HG03558 (cell line): ENCODE measurements at regions not wholly inside any gene's neighbourhood (a gene's known extent, or its start where the extent isn't known, plus 50 kb on each side); places are given as distances from the start of the nearest gene placed in this dataset.

Source experiments
- ATAC-seq: cut with Tn5 transposase; IDR thresholded peaks from one replicate; pipeline ENCODE4 v1.9.1; 2021; ENCODE audit warnings: moderate number of reproducible peaks; ENCODE audit not compliant: unreplicated experiment; ENCODE audit errors: extremely low read depth

DNA sequence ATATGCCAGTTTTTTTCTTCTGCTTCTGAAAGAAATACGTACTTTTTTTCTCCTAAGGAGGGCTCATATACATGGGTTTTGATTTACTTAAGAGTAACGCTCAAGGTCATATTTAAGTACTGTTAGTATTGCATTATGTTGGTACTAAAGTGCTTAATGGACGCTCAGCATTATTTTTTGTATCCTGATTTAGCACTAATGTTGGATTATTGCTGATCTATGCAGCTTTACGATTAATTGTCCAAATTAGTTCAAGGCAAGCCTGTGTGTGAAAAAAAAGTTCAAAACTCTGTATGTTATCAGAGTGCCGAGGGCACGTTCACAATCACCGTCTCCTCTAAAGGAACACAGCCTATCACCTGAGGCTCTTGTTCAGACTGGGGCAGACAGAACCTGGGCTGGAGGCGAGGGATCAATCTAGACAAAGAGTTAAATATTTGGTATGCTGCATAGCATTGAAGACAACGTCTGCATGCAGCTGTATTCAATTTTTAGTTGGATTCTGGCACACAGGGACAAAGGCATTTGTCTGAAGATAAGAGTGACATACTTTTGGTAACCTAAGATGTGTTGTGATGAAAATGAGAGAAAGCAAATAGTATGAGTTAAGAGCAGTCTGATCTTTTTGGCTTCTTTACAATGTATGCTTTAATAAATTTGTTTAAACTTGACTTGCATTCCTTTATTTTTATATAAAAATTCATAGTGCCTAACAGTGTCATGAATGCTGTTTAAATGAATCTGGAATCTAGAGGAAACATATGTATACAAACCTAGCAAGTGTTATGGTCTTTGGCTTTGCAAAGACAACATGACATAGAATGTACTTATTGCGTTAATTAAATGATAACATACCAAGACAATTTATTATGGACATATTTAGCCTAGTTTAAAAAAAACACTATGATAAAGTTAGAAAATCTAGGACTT lies 341.2 kb downstream of the SAMD5 start:
- ATAC-seq, result no peak

DNA sequence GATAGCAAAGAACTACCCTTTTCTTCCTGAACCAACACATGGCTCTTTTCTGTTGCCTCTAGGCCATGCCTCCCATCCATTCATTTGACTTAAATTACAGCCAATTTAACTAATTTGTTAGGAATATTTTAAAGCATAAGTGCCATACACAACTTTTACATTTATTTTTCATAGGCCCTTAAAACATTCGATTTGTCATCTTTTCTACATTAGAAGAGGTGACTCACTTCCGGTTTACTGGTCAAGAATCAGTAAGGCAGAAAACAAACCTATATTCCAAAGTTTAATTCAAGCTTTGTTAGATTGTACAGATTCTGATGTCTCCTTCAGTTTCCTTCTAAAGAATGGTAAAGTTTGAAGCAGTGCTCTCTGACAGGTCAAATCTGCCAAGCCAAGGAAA lies 344.3 kb downstream of the SAMD5 start:
- no peak for ATAC-seq

GRCh38 chr6:147853574-147853973 lies 345.1 kb downstream of the SAMD5 start:
- ATAC-seq, result no peak

DNA sequence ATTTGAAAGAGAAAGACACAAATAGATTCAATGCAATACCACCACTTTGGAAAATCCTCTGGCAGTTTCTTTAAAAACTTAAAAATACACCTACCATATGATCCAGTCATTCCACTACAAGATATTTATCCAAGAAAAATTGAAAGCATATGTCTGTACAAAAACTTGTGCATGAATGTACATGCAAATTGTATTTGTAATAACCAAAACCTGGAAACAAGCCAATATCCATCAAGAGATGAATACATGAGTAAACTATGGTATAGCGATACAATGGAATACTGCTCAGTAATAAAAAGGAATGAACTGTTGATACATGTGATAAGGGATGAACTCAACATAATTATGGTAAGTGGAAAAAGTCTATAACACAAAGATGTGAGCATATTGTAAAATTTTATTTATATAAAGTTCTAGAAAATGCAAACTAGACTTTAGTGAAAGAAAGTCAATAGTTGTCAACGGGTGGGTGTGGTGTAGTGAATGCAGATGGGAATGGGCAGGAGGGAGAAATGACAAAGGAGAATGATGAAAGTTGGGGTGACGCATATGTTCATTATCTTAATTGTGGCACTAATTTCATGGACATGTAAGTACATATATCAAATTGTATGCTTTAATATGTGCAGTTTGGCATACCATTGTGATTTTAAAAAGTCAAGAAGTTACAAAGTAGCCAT lies 347.5 kb downstream of the SAMD5 start:
- no peak for ATAC-seq

DNA sequence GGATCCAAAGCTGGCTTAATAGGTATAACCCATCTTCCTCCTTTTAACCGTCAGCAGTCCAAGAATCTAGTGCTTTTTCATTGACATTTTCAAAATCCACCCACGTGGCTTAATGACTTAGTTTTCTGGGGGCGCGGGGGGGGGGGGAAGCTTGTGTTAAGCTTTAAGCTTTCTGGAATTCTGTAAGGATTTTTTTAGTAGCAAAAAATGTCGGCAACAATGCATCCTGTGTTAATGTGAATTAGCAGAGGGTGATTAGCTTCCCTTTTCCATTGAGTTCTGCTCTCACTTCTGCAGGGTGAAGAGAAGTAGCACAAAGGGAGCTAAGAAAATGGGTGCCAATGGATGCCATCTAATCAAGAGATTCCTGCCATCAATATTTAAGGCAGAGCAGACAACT lies 348.2 kb downstream of the SAMD5 start:
- ATAC-seq, result no peak

DNA sequence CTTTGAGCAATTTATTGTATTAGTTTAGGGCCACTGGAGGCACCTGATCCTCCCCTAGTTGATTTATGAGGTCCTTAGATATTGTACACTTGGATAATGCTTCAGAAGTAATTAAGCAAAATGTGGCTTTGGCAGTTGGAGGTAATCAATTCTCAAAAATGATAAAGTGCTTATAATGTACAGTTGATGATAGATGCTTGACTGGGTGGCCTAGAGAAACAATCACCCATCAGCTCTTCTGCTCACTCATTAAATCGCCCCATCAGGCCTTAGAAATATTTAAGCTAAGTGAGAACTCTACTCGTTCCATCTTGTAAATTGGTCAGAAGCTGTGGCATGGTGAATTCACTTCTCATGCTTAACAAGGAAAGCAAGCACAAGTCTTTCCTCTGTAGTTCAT lies 349.9 kb downstream of the SAMD5 start:
- no peak for ATAC-seq

DNA sequence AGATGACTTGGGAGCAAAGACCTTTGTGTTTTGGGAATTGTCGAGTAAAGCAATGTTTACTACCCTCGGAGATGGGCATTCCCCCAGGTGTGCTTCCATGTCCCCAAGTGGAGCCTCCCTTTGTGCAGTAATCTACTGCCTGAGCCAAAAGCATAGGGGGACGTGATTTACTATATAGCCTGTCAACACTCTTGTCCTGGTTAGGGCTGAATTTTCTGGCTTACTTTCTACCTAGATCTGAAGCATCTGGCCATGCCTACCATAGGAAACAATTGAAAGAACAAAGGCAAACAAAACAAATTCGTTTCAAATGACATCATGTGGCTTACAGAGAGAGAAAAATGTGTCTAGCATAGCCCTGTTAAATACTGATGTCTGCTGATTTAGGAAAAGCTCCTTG lies 350.6 kb downstream of the SAMD5 start:
- no peak for ATAC-seq

DNA sequence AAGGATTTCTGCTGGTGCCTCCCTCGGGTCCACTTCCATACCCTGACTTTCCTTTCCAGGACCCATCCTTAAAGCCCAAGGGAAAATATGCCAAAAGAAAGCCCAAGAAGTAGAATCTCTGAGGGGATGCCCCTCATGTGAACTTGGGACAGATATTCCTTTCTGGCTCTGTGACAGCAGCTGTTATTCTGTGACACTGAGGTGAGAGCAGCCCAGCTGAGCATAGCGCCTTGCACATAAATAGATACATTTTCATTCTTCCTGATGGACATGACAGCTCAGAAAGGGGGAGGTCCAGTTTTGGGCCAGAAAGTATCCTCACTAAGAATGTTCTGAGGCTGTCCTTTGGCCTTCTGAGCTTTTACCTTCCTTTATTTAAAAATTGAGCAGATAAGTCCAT lies 353.2 kb downstream of the SAMD5 start:
- no peak for ATAC-seq

DNA sequence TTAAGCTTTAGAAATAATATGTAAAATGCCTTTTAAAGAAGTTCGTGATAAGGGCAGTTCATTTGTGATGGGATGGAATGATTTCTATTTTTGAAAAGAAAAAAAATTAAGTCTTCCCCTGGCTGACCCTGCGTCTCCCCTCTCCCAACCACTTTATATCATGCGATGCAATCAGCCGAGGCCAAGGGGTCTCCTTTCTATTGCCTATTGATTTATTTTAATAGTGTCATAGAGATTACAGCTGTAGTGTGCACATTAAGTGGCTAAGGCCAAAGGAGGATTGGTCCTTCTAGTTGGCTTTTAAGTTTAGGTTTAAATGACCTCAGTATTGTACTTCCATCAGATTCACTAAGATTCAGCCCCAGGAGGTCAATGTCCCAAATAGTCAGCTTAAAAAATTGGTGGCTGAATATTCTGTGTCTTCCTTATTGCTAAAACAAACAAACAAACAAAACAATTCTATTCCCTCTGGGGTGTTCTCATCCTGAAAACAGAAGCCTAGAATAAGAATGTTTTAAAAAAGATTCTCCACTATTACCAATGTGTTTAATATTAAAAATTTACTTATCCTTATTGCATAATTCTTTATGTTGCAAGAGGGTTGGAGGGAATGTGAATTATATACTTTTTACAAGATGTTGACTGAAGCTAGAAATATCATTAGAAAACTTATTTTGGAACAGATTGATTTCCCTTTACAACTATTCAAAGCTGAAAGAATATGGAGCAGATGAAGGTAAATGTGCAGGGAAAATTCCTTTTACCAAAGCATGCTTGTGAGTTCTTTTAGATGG lies 359.1 kb downstream of the SAMD5 start:
- ATAC-seq, result no peak

DNA sequence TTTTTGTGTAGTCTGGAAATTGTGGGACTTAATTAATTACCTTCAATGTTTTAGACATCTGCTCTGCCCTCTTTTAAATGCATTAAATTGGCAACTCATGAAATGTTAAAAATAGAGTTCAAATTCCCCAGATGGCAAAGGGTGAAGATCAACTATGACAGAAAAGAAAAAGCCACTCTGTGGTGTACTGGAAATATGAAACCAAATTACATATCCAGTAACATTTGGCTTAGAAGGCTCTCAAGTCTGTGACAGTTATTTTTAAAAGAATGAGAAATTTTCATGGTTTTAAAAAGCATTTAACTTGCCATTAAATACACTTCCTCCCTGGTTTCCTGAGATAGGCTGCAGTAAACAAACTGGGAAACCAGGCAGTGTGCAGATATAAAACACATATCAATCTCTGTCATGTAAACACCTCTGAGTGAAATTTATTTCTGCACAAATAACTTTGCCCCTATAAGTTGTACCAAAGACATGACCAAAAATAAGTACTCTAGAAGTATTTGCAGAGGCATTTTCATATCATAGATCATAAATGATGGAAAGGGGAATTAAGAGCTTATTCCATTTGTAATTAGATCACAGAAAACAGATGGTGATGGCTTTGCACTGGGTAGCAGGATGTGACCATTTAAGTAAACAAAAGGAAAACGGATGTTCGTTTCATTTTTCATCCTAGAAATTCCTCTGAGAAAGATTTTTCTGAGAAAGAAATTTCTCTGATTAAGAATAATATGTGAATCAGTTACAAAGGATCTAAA lies 360.1 kb downstream of the SAMD5 start:
- ATAC-seq, result no peak

GRCh38 chr6:147869201-147869600 lies 360.7 kb downstream of the SAMD5 start:
- ATAC-seq, result no peak

DNA sequence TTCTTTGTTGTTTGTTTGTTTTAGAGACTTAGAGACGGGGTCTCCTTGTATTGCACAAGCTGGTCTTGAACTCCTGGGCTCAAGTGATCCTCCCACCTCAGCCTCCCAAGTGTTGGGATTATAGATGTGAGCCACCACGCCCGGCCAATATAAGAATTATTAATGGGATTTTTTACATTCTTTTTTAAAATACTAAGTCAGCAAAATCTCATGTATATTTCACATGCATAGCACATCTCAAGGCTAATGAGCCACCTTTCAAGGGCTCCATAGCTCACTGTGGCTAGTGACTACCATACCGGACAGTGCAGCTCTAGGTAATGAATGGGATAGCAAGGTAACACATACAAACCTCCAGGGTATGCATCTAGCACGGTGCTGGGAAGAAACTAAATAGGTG lies 361.4 kb downstream of the SAMD5 start:
- ATAC-seq, result no peak

DNA sequence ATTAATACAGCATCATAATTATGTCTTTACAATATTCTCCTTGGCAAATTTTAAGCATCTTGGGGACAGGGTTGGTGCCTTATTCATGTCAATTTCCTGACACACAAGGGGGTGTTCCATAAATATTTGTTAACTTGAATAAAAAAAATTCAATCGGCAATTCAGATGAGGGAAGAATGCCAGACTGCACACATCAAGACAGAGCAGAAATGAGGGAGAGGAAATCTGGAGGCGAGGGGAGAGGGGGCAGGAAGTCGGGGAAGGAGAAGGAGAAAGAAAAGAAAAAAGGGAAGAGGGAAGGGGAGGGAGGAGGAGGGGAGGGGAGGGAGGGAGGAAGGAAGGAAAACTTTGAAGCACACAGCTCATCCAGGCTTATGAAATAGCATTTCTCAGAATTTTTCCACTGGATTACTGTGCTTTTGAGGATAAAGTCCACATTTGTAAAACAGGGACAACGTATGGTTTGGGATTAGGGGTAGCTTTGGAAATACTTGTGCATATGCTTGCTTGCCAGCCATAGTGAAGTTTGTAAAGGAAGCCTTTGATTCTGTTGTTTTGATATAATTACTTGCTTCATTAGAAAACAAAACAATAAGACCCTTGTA lies 362.1 kb downstream of the SAMD5 start:
- no peak for ATAC-seq

DNA sequence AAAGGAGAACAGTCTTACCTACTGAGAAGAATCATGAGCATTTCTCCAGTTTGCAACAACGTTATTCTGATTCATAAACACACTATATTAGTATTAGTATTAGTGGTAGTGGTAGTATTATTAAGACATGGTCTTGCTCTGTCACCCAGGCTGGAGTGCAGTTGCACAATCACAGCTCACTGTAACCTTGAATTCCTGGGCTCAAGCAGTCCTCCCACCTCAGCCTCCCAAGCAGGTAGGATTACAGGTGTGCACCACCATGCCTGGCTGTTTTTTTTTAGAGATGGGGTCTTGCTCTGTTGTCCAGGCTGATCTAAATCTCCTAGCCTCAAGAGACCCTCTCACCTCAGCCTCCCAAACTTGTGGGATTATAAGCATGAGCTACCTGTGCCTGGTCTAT lies 363.5 kb downstream of the SAMD5 start:
- no peak for ATAC-seq

- ATAC-seq, result no peak
Observed at GRCh38 chr6:147873816-147874215, 365.3 kb downstream of the SAMD5 start.

- no peak for ATAC-seq
Observed at GRCh38 chr6:147874322-147874721, 365.8 kb downstream of the SAMD5 start.

- no peak for ATAC-seq
Observed at GRCh38 chr6:147879031-147879580, 370.6 kb downstream of the SAMD5 start.

DNA sequence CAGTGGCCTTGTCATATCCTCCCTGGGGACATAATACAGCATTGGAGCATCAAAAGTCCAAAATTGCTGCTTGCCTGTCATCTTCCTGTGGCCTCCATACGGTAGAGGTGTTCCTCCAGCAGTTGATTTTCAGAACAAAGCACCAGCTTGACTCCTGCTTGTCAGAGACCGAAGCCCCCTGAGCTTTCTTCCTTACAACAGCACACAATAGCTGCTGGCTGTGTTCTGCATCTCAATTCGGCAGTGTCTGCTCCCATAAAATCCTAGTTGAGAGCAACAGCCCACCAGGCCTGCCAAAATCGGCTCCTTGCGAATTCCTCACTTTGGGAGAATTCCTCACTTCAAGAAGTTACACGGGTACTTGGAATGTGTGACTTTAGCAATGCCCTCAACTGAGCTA lies 372.9 kb downstream of the SAMD5 start:
- no peak for ATAC-seq

- no peak for ATAC-seq
Observed at GRCh38 chr6:147888374-147888773, 379.9 kb downstream of the SAMD5 start.

DNA sequence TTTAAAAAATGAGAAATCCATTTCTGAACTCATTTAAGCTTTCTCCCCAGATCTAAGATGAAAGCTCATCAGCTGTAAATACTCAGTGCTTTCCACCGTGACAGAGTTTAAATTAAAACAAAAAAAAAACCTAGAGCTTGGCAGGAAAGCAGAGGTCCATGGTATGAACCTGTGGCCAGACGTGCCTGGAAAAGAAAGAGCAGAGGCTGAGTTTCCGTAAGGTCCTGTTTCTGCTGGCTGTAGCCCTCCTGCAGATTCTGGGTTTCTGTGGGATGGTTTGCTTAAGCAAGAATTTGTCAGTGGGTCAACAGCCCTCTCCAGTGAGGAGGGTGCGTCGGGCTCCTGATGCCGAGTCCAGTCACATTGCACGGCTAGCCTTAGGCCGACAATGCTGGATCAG lies 383.2 kb downstream of the SAMD5 start:
- ATAC-seq, result no peak
